K562 (cell line): ENCODE measurements at regions not wholly inside any gene's neighbourhood (a gene's known extent, or its start where the extent isn't known, plus 50 kb on each side); places are given as distances from the start of the nearest gene placed in this dataset.

Experiments used
- ATAC-seq: fragments of 200-7000 bp; cut with Tn5 transposase; 3 replicates; pipeline ENCODE4 v1.9.1; 2020; ENCODE audit warnings: moderate library complexity
- BruUV-seq: library from RNA; stranded (reverse); fragments of 400-500 nt; replicated peaks from 2 replicates; lab custom pipeline; 2021; lab: Mats Ljungman, UMichigan
- CTCF ChIA-PET: fragments of 300-600 bp; formaldehyde crosslinking; extraction: SDS; loops from one replicate; lab custom pipeline; 2021; ENCODE audit warnings: low intra/inter-chr PET ratio; lab: Yijun Ruan, JAX
- POLR2A ChIA-PET: fragments of 300-600, 350-650 bp; sonication (Branson Sonifier 250); formaldehyde crosslinking; extraction: SDS; loops from one replicate; lab custom pipeline; 2021; ENCODE audit warnings: antibody characterized with exemption, inconsistent platforms; lab: Yijun Ruan, JAX
- DNase-seq, 4 experiments: peaks; one replicate each; pipeline versions ENCODE4 v3.0.0 to v3.0.0-alpha.2; 2011 to 2018; ENCODE audit warnings: low spot score in 3 of 4, mixed read lengths in 3 of 4; ENCODE audit errors: extremely low read depth in 1 of 4
- FAIRE-seq: peaks from 2 replicates; lab custom pipeline; 2011; peaks lifted over from hg19 to GRCh38; lab: Jason Lieb, UNC
- H2AFZ ChIP-seq: 2 replicates; pipeline ENCODE4 v1.6.0; 2011; ENCODE audit warnings: low read depth, low read length, control low read depth, inconsistent platforms
- H3K27ac ChIP-seq: fragments of 200-600 bp; 3 replicates; pipeline ENCODE4 v1.8.0; 2011; ENCODE audit warnings: low read depth, mild to moderate bottlenecking, control low read depth, inconsistent platforms, low read length, moderate library complexity, mixed read lengths; ENCODE audit errors: extremely low read depth
- H3K27me3 ChIP-seq, 2 experiments: fragments of 300-600 bp in 1 of 2; 2 replicates in 1 of 2; 3 replicates in 1 of 2; pipeline versions ENCODE4 v1.6.0 to v1.8.0; 2011; ENCODE audit warnings: inconsistent platforms in 2 of 2, low read length in 2 of 2, mild to moderate bottlenecking in 1 of 2, mixed read lengths in 1 of 2, moderate library complexity in 1 of 2; ENCODE audit not compliant: control insufficient read depth in 2 of 2, insufficient read depth in 2 of 2
- H3K36me3 ChIP-seq: fragments of 300-600 bp; 3 replicates; pipeline ENCODE4 v1.8.0; 2011; ENCODE audit warnings: mild to moderate bottlenecking, low read length, inconsistent platforms; ENCODE audit not compliant: control insufficient read depth, insufficient read depth
- H3K4me1 ChIP-seq, 2 experiments: fragments of 200-600 bp in 1 of 2; replicated peaks in 1 of 2; 2 replicates in 1 of 2; 3 replicates in 1 of 2; pipeline versions ENCODE4 v1.5.1 to v1.8.0; 2011; ENCODE audit warnings: inconsistent platforms in 2 of 2, low read length in 2 of 2, mild to moderate bottlenecking in 1 of 2, mixed read lengths in 1 of 2, moderate library complexity in 1 of 2; ENCODE audit not compliant: control insufficient read depth in 2 of 2, insufficient read depth in 2 of 2
- H3K4me2 ChIP-seq: 2 replicates; pipeline ENCODE4 v1.6.1; 2011; ENCODE audit warnings: low read length, control low read depth, inconsistent platforms, mixed read lengths; ENCODE audit not compliant: insufficient read depth
- H3K4me3 ChIP-seq: fragments of 200-600 bp; sonication (generic), shearing (Covaris generic); 2 replicates; pipeline ENCODE4 v1.5.1; 2016; ENCODE audit warnings: control low read depth, inconsistent platforms
- H3K79me2 ChIP-seq: fragments of 200-600 bp; 3 replicates; pipeline ENCODE4 v1.8.0; 2011; ENCODE audit warnings: low read length, inconsistent platforms; ENCODE audit not compliant: control insufficient read depth, insufficient read depth
- H3K9ac ChIP-seq, 2 experiments: 2 replicates each; pipeline versions ENCODE4 v1.6.0 to v1.6.1; 2011; ENCODE audit warnings: low read depth in 2 of 2, low read length in 2 of 2, control low read depth in 1 of 2, inconsistent platforms in 1 of 2, mild to moderate bottlenecking in 1 of 2, mixed read lengths in 1 of 2; ENCODE audit not compliant: insufficient read depth in 1 of 2
- H3K9me1 ChIP-seq: one replicate; pipeline ENCODE4 v1.6.0; 2011; ENCODE audit warnings: inconsistent platforms, mild to moderate bottlenecking, low read length, moderate library complexity; ENCODE audit not compliant: control insufficient read depth, insufficient read depth
- H3K9me3 ChIP-seq: replicated peaks from 2 replicates; pipeline ENCODE4 v1.5.1; 2011; ENCODE audit warnings: low read depth, low read length, inconsistent platforms; ENCODE audit not compliant: control insufficient read depth, insufficient read depth
- H4K20me1 ChIP-seq: replicated peaks from 2 replicates; pipeline ENCODE4 v1.6.1; 2011; ENCODE audit warnings: low read length, inconsistent platforms, mixed read lengths; ENCODE audit not compliant: control insufficient read depth, insufficient read depth
- DEAF1 ChIP-seq: fragments of 450-650 bp; formaldehyde crosslinking; IDR thresholded peaks from 2 replicates; pipeline ENCODE4 v1.4.0; 2020; ENCODE audit warnings: mild to moderate bottlenecking, moderate library complexity
- GABPA ChIP-seq: fragments of 200-800 bp; sonication (Bioruptor generic); conservative IDR thresholded peaks from 2 replicates; pipeline ENCODE4 v1.6.1; 2016; ENCODE audit warnings: low read depth, missing genetic modification characterization, missing compliant biosample characterization
- HIVEP1 ChIP-seq: fragments of 250-450 bp; sonication (Bioruptor Pico); IDR thresholded peaks from 2 replicates; pipeline ENCODE4 v1.4.0; 2020; ENCODE audit warnings: mild to moderate bottlenecking
- HNRNPK ChIP-seq: fragments of 200-400 bp; formaldehyde crosslinking; IDR thresholded peaks from one replicate; pipeline ENCODE4 v1.6.1; 2018; ENCODE audit warnings: mild to moderate bottlenecking, low read depth, low read length; ENCODE audit not compliant: poor library complexity, severe bottlenecking
- MCM5 ChIP-seq: fragments of 450-650 bp; IDR thresholded peaks from 2 replicates; pipeline ENCODE4 v1.6.1; 2016; ENCODE audit warnings: low read depth
- MTA2 ChIP-seq: fragments of 450-650 bp; IDR thresholded peaks from 2 replicates; pipeline ENCODE4 v1.6.1; 2016; ENCODE audit warnings: low read depth
- NR4A1 ChIP-seq, 2 experiments: fragments of 250-450 bp in 1 of 2; fragments of 450-650 bp in 1 of 2; sonication (Bioruptor Pico) in 1 of 2; IDR thresholded peaks; 2 replicates each; pipeline versions ENCODE4 v1.4.0 to v1.6.1; 2016 to 2020; ENCODE audit warnings: mild to moderate bottlenecking in 2 of 2, missing compliant biosample characterization in 1 of 2, missing genetic modification characterization in 1 of 2, moderate library complexity in 1 of 2
- POLR2B ChIP-seq: fragments of 450-650 bp; IDR thresholded peaks from 2 replicates; pipeline ENCODE4 v1.6.1; 2018; ENCODE audit warnings: low read depth; ENCODE audit not compliant: partially characterized antibody
- RBM15 ChIP-seq: fragments of 200-400 bp; formaldehyde crosslinking; IDR thresholded peaks from 2 replicates; pipeline ENCODE4 v1.6.1; 2018; ENCODE audit warnings: mild to moderate bottlenecking, low read length, moderate library complexity; ENCODE audit not compliant: insufficient read depth
- SFPQ ChIP-seq: fragments of 200-400 bp; formaldehyde crosslinking; IDR thresholded peaks from 2 replicates; pipeline ENCODE4 v1.6.1; 2017; ENCODE audit warnings: mild to moderate bottlenecking, low read depth, low read length, moderate library complexity
- ZNF561 ChIP-seq: fragments of 450-650 bp; formaldehyde crosslinking; conservative IDR thresholded peaks from 2 replicates; pipeline ENCODE4 v1.4.0; 2020; ENCODE audit warnings: mild to moderate bottlenecking, moderate library complexity
- WGBS: fragments of 100-300 bp; shearing (Covaris generic); methylation state at CpG from one replicate; pipeline ENCODE4 v1.1.6; 2016; ENCODE audit warnings: low coverage, mixed read lengths; ENCODE audit not compliant: insufficient coverage; ENCODE audit errors: missing lambda C conversion rate; 5-methylcytosine and 5-hydroxymethylcytosine counted together
- in situ Hi-C: fragments of 300-500 bp; cut with MboI; formaldehyde crosslinking; loops from 4 replicates; pipeline ENCODE4 v1.15.0; 2018; ENCODE audit warnings: inconsistent platforms, mixed read lengths
- intact Hi-C: fragments of 100-400 bp; cut with micrococcal nuclease; formaldehyde crosslinking; loops from 2 replicates; pipeline ENCODE4 v1.14.2; 2022

GRCh38 chr3:88947013-88947412 is 160.4 kb upstream of the EPHA3 start:
- 0% methylated on average over 2 of the region's 2 CpGs for WGBS
- Histone ChIP-seq H3K4me1 (no peaks in the 10 kb centered on the region), H3K9ac (no peak overlapping the region), H3K4me3 (no peak overlapping the region), H3K27me3 (no peaks in the 10 kb centered on the region), H3K27ac (no peak overlapping the region), H2AFZ (no peak overlapping the region), H3K9me1 (no peaks in the 10 kb centered on the region), H3K79me2 (no peaks in the 10 kb centered on the region), H3K9me3 (no peaks in the 10 kb centered on the region), H3K36me3 (no peaks in the 10 kb centered on the region), H3K4me2 (no peak overlapping the region), H4K20me1 (no peaks in the 10 kb centered on the region)
- POLR2A ChIA-PET = no interaction called here
- CTCF ChIA-PET = no interaction called here
- intact Hi-C loops (no loop called here), in situ Hi-C loops (no loop called here)
- BruUV-seq = no TSS peak
- no peak for ATAC-seq
- DNase-seq = no peak
- TF ChIP-seq SFPQ = no peak
- no peak for TF ChIP-seq HIVEP1 (CRISPR knock-in tag)
- no peak for TF ChIP-seq RBM15
- TF ChIP-seq MTA2 = no peak
- TF ChIP-seq GABPA (tag) = no peak
- no peak for TF ChIP-seq HNRNPK
- no peak for TF ChIP-seq ZNF561 (CRISPR knock-in tag)
- TF ChIP-seq DEAF1 (CRISPR knock-in tag) = no peak
- no peak for TF ChIP-seq POLR2B
- TF ChIP-seq NR4A1 (CRISPR knock-in tag; IDR thresholded peaks at IDR 0.05) = no peak
- no peak for TF ChIP-seq NR4A1 (tag; IDR thresholded peaks at IDR 0.05)
- TF ChIP-seq MCM5 = no peak
- TF ChIP-seq, all 486 proteins: peak for 0
- FAIRE-seq = no peak
